ENCODE measurements at regions not wholly inside any gene's neighbourhood (a gene's known extent, or its start where the extent isn't known, plus 50 kb on each side); places are given as distances from the start of the nearest gene placed in this dataset.

GRCh38 chr3:76889911-76890310 is 150.0 kb upstream of the ROBO2 start:
- no peaks in the 10 kb centered on the region for H3K4me1 Mint-ChIP-seq
- CTCF ChIA-PET, result no interaction called here
- no peak overlapping the region for H3K4me3 Mint-ChIP-seq
- WGBS (ENCODE audit: insufficient coverage), result 80% methylated on average over 2 of the region's 6 CpGs
- Histone ChIP-seq H3K27me3 (replicated peaks in 1 of 2; ENCODE audit: control insufficient read depth in 2 of 2, extremely low read depth in 1 of 2, insufficient read depth in 2 of 2, low read length in 1 of 2) (no peaks in the 10 kb centered on the region), H3K36me3 (ENCODE audit: control insufficient read depth in 2 of 2, extremely low read depth in 1 of 2, insufficient read depth in 1 of 2, low read length in 1 of 2) (no peaks in the 10 kb centered on the region), H3K4me1 (ENCODE audit: control insufficient read depth in 1 of 2, extremely low read depth in 1 of 2, insufficient read depth in 2 of 2, low read length in 2 of 2) (no peaks in the 10 kb centered on the region), H3K9me3 (no peaks in the 10 kb centered on the region), H3K27ac (ENCODE audit: low read length) (no peak overlapping the region), H3K4me3 (ENCODE audit: control insufficient read depth in 1 of 2, extremely low read depth in 1 of 2, low read length in 1 of 2) (no peak overlapping the region)
- H3K27me3 Mint-ChIP-seq, result no peaks in the 10 kb centered on the region
- ATAC-seq (replicated peaks in 1 of 4) (no peak), DNase-seq (no peak)
- no peaks in the 10 kb centered on the region for H3K36me3 Mint-ChIP-seq
- POLR2A ChIA-PET, result no interaction called here
- H3K9me3 Mint-ChIP-seq, result peaks cover 3 to 8% (median 6%) of the 10 kb centered on the region in 3 donors
- no peak overlapping the region for H3K27ac Mint-ChIP-seq

- whole genome bisulfite sequencing (ENCODE audit: insufficient coverage), result no CpG with 5 or more reads among the region's 2 CpGs
- no peaks in the 10 kb centered on the region for H3K4me1 ChIP-seq (ENCODE audit: control insufficient read depth in 1 of 2, extremely low read depth in 1 of 2, insufficient read depth in 2 of 2, low read length in 2 of 2)
- ATAC-seq (replicated peaks in 1 of 4) (no peak), DNase-seq (no peak)
- ChIA-PET CTCF (no interaction called here), POLR2A (no interaction called here)
- Mint-ChIP-seq H3K9me3 (peaks cover 6 to 15% (median 14%) of the 10 kb centered on the region in 3 donors), H3K36me3 (no peaks in the 10 kb centered on the region), H3K27me3 (no peaks in the 10 kb centered on the region), H3K27ac (no peak overlapping the region), H3K4me1 (no peaks in the 10 kb centered on the region), H3K4me3 (no peak overlapping the region)
- no peak overlapping the region for H3K4me3 ChIP-seq (ENCODE audit: control insufficient read depth in 1 of 2, extremely low read depth in 1 of 2, low read length in 1 of 2)
- H3K27ac ChIP-seq (ENCODE audit: low read length), result no peak overlapping the region
- no peaks in the 10 kb centered on the region for H3K9me3 ChIP-seq
- no peaks in the 10 kb centered on the region for H3K36me3 ChIP-seq (ENCODE audit: control insufficient read depth in 2 of 2, extremely low read depth in 1 of 2, insufficient read depth in 1 of 2, low read length in 1 of 2)
- H3K27me3 ChIP-seq (replicated peaks in 1 of 2; ENCODE audit: control insufficient read depth in 2 of 2, extremely low read depth in 1 of 2, insufficient read depth in 2 of 2, low read length in 1 of 2), result no peaks in the 10 kb centered on the region
Observed at GRCh38 chr3:76897076-76897475, 142.8 kb upstream of the ROBO2 start.

GRCh38 chr3:76900596-76900995 is 139.3 kb upstream of the ROBO2 start:
- no peak overlapping the region for H3K27ac ChIP-seq (ENCODE audit: low read length)
- no peaks in the 10 kb centered on the region for H3K9me3 ChIP-seq
- H3K4me3 Mint-ChIP-seq, result no peak overlapping the region
- H3K4me3 ChIP-seq (ENCODE audit: control insufficient read depth in 1 of 2, extremely low read depth in 1 of 2, low read length in 1 of 2), result no peak overlapping the region
- ChIA-PET POLR2A (no interaction called here), CTCF (no interaction called here)
- H3K27me3 Mint-ChIP-seq, result no peaks in the 10 kb centered on the region
- no peak overlapping the region for H3K27ac Mint-ChIP-seq
- DNase-seq, result no peak
- no peaks in the 10 kb centered on the region for H3K4me1 ChIP-seq (ENCODE audit: control insufficient read depth in 1 of 2, extremely low read depth in 1 of 2, insufficient read depth in 2 of 2, low read length in 2 of 2)
- no CpG with 5 or more reads among the region's 2 CpGs for WGBS (ENCODE audit: insufficient coverage)
- ATAC-seq (replicated peaks in 1 of 4), result no peak
- peaks cover 6 to 19% (median 15%) of the 10 kb centered on the region in 3 donors for H3K9me3 Mint-ChIP-seq
- no peaks in the 10 kb centered on the region for H3K36me3 ChIP-seq (ENCODE audit: control insufficient read depth in 2 of 2, extremely low read depth in 1 of 2, insufficient read depth in 1 of 2, low read length in 1 of 2)
- no peaks in the 10 kb centered on the region for H3K4me1 Mint-ChIP-seq
- no peaks in the 10 kb centered on the region for H3K27me3 ChIP-seq (replicated peaks in 1 of 2; ENCODE audit: control insufficient read depth in 2 of 2, extremely low read depth in 1 of 2, insufficient read depth in 2 of 2, low read length in 1 of 2)
- no peaks in the 10 kb centered on the region for H3K36me3 Mint-ChIP-seq

GRCh38 chr3:76908156-76908555 is 131.7 kb upstream of the ROBO2 start:
- no peaks in the 10 kb centered on the region for H3K27me3 ChIP-seq (replicated peaks in 1 of 2; ENCODE audit: control insufficient read depth in 2 of 2, extremely low read depth in 1 of 2, insufficient read depth in 2 of 2, low read length in 1 of 2)
- Mint-ChIP-seq H3K4me1 (no peaks in the 10 kb centered on the region), H3K4me3 (no peak overlapping the region), H3K9me3 (peaks cover 10 to 20% (median 11%) of the 10 kb centered on the region in 3 donors), H3K36me3 (no peaks in the 10 kb centered on the region), H3K27me3 (no peaks in the 10 kb centered on the region), H3K27ac (no peak overlapping the region)
- no CpG with 5 or more reads among the region's 1 CpG for WGBS (ENCODE audit: insufficient coverage)
- ATAC-seq (replicated peaks in 1 of 4) (no peak), DNase-seq (no peak)
- no peaks in the 10 kb centered on the region for H3K36me3 ChIP-seq (ENCODE audit: control insufficient read depth in 2 of 2, extremely low read depth in 1 of 2, insufficient read depth in 1 of 2, low read length in 1 of 2)
- CTCF ChIA-PET, result no interaction called here
- no peaks in the 10 kb centered on the region for H3K4me1 ChIP-seq (ENCODE audit: control insufficient read depth in 1 of 2, extremely low read depth in 1 of 2, insufficient read depth in 2 of 2, low read length in 2 of 2)
- H3K9me3 ChIP-seq, result no peaks in the 10 kb centered on the region
- H3K27ac ChIP-seq (ENCODE audit: low read length), result no peak overlapping the region
- no peak overlapping the region for H3K4me3 ChIP-seq (ENCODE audit: control insufficient read depth in 1 of 2, extremely low read depth in 1 of 2, low read length in 1 of 2)
- POLR2A ChIA-PET, result no interaction called here

- ChIA-PET CTCF (no interaction called here), POLR2A (no interaction called here)
- Mint-ChIP-seq H3K4me1 (no peaks in the 10 kb centered on the region), H3K9me3 (peaks cover 8 to 16% (median 16%) of the 10 kb centered on the region in 3 donors), H3K27me3 (no peaks in the 10 kb centered on the region), H3K4me3 (no peak overlapping the region), H3K36me3 (no peaks in the 10 kb centered on the region), H3K27ac (no peak overlapping the region)
- H3K4me3 ChIP-seq (ENCODE audit: control insufficient read depth in 1 of 2, extremely low read depth in 1 of 2, low read length in 1 of 2), result no peak overlapping the region
- H3K27ac ChIP-seq (ENCODE audit: low read length), result no peak overlapping the region
- no peak for DNase-seq
- H3K4me1 ChIP-seq (ENCODE audit: control insufficient read depth in 1 of 2, extremely low read depth in 1 of 2, insufficient read depth in 2 of 2, low read length in 2 of 2), result no peaks in the 10 kb centered on the region
- H3K36me3 ChIP-seq (ENCODE audit: control insufficient read depth in 2 of 2, extremely low read depth in 1 of 2, insufficient read depth in 1 of 2, low read length in 1 of 2), result no peaks in the 10 kb centered on the region
- ATAC-seq (replicated peaks in 1 of 4), result no peak
- no peaks in the 10 kb centered on the region for H3K27me3 ChIP-seq (replicated peaks in 1 of 2; ENCODE audit: control insufficient read depth in 2 of 2, extremely low read depth in 1 of 2, insufficient read depth in 2 of 2, low read length in 1 of 2)
- 89% methylated on average over 4 of the region's 12 CpGs for WGBS (ENCODE audit: insufficient coverage)
- H3K9me3 ChIP-seq, result no peaks in the 10 kb centered on the region
Observed at GRCh38 chr3:76912841-76913383, 127.0 kb upstream of the ROBO2 start.

GRCh38 chr3:76917436-76917835 is 122.5 kb upstream of the ROBO2 start:
- Histone ChIP-seq H3K27me3 (replicated peaks in 1 of 2; ENCODE audit: control insufficient read depth in 2 of 2, extremely low read depth in 1 of 2, insufficient read depth in 2 of 2, low read length in 1 of 2) (no peaks in the 10 kb centered on the region), H3K27ac (ENCODE audit: low read length) (no peak overlapping the region), H3K36me3 (ENCODE audit: control insufficient read depth in 2 of 2, extremely low read depth in 1 of 2, insufficient read depth in 1 of 2, low read length in 1 of 2) (no peaks in the 10 kb centered on the region), H3K4me3 (ENCODE audit: control insufficient read depth in 1 of 2, extremely low read depth in 1 of 2, low read length in 1 of 2) (no peak overlapping the region), H3K9me3 (no peaks in the 10 kb centered on the region), H3K4me1 (ENCODE audit: control insufficient read depth in 1 of 2, extremely low read depth in 1 of 2, insufficient read depth in 2 of 2, low read length in 2 of 2) (no peaks in the 10 kb centered on the region)
- Mint-ChIP-seq H3K4me1 (no peaks in the 10 kb centered on the region), H3K27me3 (no peaks in the 10 kb centered on the region), H3K36me3 (no peaks in the 10 kb centered on the region), H3K27ac (no peak overlapping the region), H3K4me3 (no peak overlapping the region), H3K9me3 (peaks cover 8 to 17% (median 9%) of the 10 kb centered on the region in 3 donors)
- POLR2A ChIA-PET, result no interaction called here
- no CpG with 5 or more reads among the region's 3 CpGs for WGBS (ENCODE audit: insufficient coverage)
- no peak for ATAC-seq (replicated peaks in 1 of 4)
- CTCF ChIA-PET, result no interaction called here
- no peak for DNase-seq

- ChIA-PET POLR2A (no interaction called here), CTCF (no interaction called here)
- Mint-ChIP-seq H3K27me3 (no peaks in the 10 kb centered on the region), H3K9me3 (peaks cover 0 to 18% (median 17%) of the 10 kb centered on the region in 3 donors), H3K4me3 (no peak overlapping the region), H3K27ac (no peak overlapping the region), H3K36me3 (no peaks in the 10 kb centered on the region), H3K4me1 (no peaks in the 10 kb centered on the region)
- DNase-seq, result no peak
- no peak overlapping the region for H3K4me3 ChIP-seq (ENCODE audit: control insufficient read depth in 1 of 2, extremely low read depth in 1 of 2, low read length in 1 of 2)
- no peak overlapping the region for H3K27ac ChIP-seq (ENCODE audit: low read length)
- H3K9me3 ChIP-seq, result no peaks in the 10 kb centered on the region
- H3K36me3 ChIP-seq (ENCODE audit: control insufficient read depth in 2 of 2, extremely low read depth in 1 of 2, insufficient read depth in 1 of 2, low read length in 1 of 2), result no peaks in the 10 kb centered on the region
- H3K27me3 ChIP-seq (replicated peaks in 1 of 2; ENCODE audit: control insufficient read depth in 2 of 2, extremely low read depth in 1 of 2, insufficient read depth in 2 of 2, low read length in 1 of 2), result no peaks in the 10 kb centered on the region
- ATAC-seq (replicated peaks in 1 of 4), result no peak
- no peaks in the 10 kb centered on the region for H3K4me1 ChIP-seq (ENCODE audit: control insufficient read depth in 1 of 2, extremely low read depth in 1 of 2, insufficient read depth in 2 of 2, low read length in 2 of 2)
Observed at GRCh38 chr3:76920511-76920910, 119.4 kb upstream of the ROBO2 start.
